IMR-90 (cell line): ENCODE measurements at regions not wholly inside any gene's neighbourhood (a gene's known extent, or its start where the extent isn't known, plus 50 kb on each side); places are given as distances from the start of the nearest gene placed in this dataset.

Experiments used
- ATAC-seq: fragments of 200-7000 bp; cut with Tn5 transposase; 2 replicates; pipeline ENCODE4 v1.9.1; 2020; ENCODE audit warnings: low read depth, mild to moderate bottlenecking, moderate library complexity
- BruUV-seq: library from RNA; stranded (reverse); fragments of 400-500 nt; replicated peaks from 2 replicates; lab custom pipeline; 2021; lab: Mats Ljungman, UMichigan
- CTCF ChIA-PET: fragments of 300-600 bp; formaldehyde crosslinking; extraction: SDS; loops from one replicate; lab custom pipeline; 2021; ENCODE audit warnings: antibody characterized with exemption; lab: Yijun Ruan, JAX
- POLR2A ChIA-PET: fragments of 300-600 bp; sonication (Branson Sonifier 250); formaldehyde crosslinking; loops from one replicate; lab custom pipeline; 2022; ENCODE audit warnings: antibody characterized with exemption; ENCODE audit not compliant: unreplicated experiment; lab: Charles Lee
- DNase-seq: peaks from one replicate; pipeline ENCODE4 v3.0.0; 2013
- H2AFZ ChIP-seq: replicated peaks from 2 replicates; pipeline ENCODE3; 2013; ENCODE audit warnings: low read length, mild to moderate bottlenecking; ENCODE audit not compliant: poor library complexity
- H2AK5ac ChIP-seq: 2 replicates; pipeline ENCODE4 v1.6.1; 2013; ENCODE audit warnings: low read depth, low read length, inconsistent platforms
- H2AK9ac ChIP-seq: replicated peaks from 2 replicates; pipeline ENCODE3; 2013; ENCODE audit warnings: mild to moderate bottlenecking, low read depth, low read length, moderate library complexity; ENCODE audit not compliant: poor library complexity
- H2BK120ac ChIP-seq: 2 replicates; pipeline ENCODE4 v1.6.1; 2013; ENCODE audit warnings: low read depth, low read length, inconsistent platforms
- H2BK15ac ChIP-seq: 3 replicates; pipeline ENCODE4 v1.6.1; 2013; ENCODE audit warnings: low read depth, low read length, inconsistent platforms
- H2BK20ac ChIP-seq: 2 replicates; pipeline ENCODE4 v1.6.1; 2013; ENCODE audit warnings: low read depth, mild to moderate bottlenecking, inconsistent platforms, low read length, moderate library complexity
- H2BK5ac ChIP-seq: 2 replicates; pipeline ENCODE4 v1.6.1; 2013; ENCODE audit warnings: mild to moderate bottlenecking, low read depth, low read length, inconsistent platforms; ENCODE audit not compliant: poor library complexity, severe bottlenecking
- H3K14ac ChIP-seq: replicated peaks from 2 replicates; pipeline ENCODE4 v1.6.1; 2013; ENCODE audit warnings: low read depth, low read length, inconsistent platforms
- H3K18ac ChIP-seq: 2 replicates; pipeline ENCODE4 v1.6.1; 2013; ENCODE audit warnings: low read depth, low read length, control low read depth
- H3K23ac ChIP-seq: 2 replicates; pipeline ENCODE4 v1.6.1; 2013; ENCODE audit warnings: low read depth, low read length, inconsistent platforms
- H3K27ac ChIP-seq: 2 replicates; pipeline ENCODE4 v1.5.1; 2013; ENCODE audit warnings: mild to moderate bottlenecking, control low read depth, low read length; ENCODE audit not compliant: insufficient read depth
- H3K27me3 ChIP-seq: 2 replicates; pipeline ENCODE4 v1.6.1; 2013; ENCODE audit warnings: low read length; ENCODE audit not compliant: control insufficient read depth, insufficient read depth
- H3K36me3 ChIP-seq: 2 replicates; pipeline ENCODE4 v1.6.1; 2013; ENCODE audit warnings: low read length, mixed read lengths; ENCODE audit not compliant: control insufficient read depth, insufficient read depth
- H3K4ac ChIP-seq: 2 replicates; pipeline ENCODE4 v1.6.1; 2013; ENCODE audit warnings: low read depth, low read length, inconsistent platforms
- H3K4me1 ChIP-seq: 2 replicates; pipeline ENCODE4 v1.6.1; 2013; ENCODE audit warnings: low read length, mixed read lengths; ENCODE audit not compliant: control insufficient read depth, insufficient read depth
- H3K4me2 ChIP-seq: 2 replicates; pipeline ENCODE4 v1.6.1; 2013; ENCODE audit warnings: low read depth, mild to moderate bottlenecking, control low read depth, low read length, moderate library complexity
- H3K4me3 ChIP-seq: 2 replicates; pipeline ENCODE4 v1.5.1; 2013; ENCODE audit warnings: low read depth, mild to moderate bottlenecking, control low read depth, low read length, moderate library complexity; ENCODE audit not compliant: insufficient read depth
- H3K56ac ChIP-seq: 2 replicates; pipeline ENCODE4 v1.6.1; 2013; ENCODE audit warnings: low read length, inconsistent platforms; ENCODE audit not compliant: insufficient read depth; ENCODE audit errors: extremely low read depth
- H3K79me1 ChIP-seq, 2 experiments: 2 replicates each; pipeline ENCODE4 v1.6.1; 2013; ENCODE audit warnings: low read length in 2 of 2, inconsistent platforms in 1 of 2, low read depth in 1 of 2
- H3K9ac ChIP-seq: 2 replicates; pipeline ENCODE4 v1.6.1; 2013; ENCODE audit warnings: low read depth, low read length, control low read depth
- H3K9me1 ChIP-seq: 2 replicates; pipeline ENCODE4 v1.6.1; 2013; ENCODE audit warnings: low read length, inconsistent platforms; ENCODE audit not compliant: insufficient read depth
- H3K9me3 ChIP-seq: 2 replicates; pipeline ENCODE4 v1.6.1; 2013; ENCODE audit warnings: low read length; ENCODE audit not compliant: control insufficient read depth, insufficient read depth
- H4K20me1 ChIP-seq: 2 replicates; pipeline ENCODE4 v1.6.1; 2013; ENCODE audit warnings: low read length, inconsistent platforms; ENCODE audit not compliant: insufficient read depth
- H4K5ac ChIP-seq: 2 replicates; pipeline ENCODE4 v1.6.1; 2013; ENCODE audit warnings: mild to moderate bottlenecking, low read depth, low read length, control low read depth
- H4K8ac ChIP-seq, 2 experiments: 2 replicates each; pipeline ENCODE4 v1.6.1; 2013; ENCODE audit warnings: low read depth in 2 of 2, low read length in 2 of 2, control low read depth in 1 of 2, inconsistent platforms in 1 of 2
- H4K91ac ChIP-seq: 2 replicates; pipeline ENCODE4 v1.6.1; 2013; ENCODE audit warnings: low read depth, low read length, inconsistent platforms; ENCODE audit not compliant: insufficient read depth
- POLR2A ChIP-seq: IDR thresholded peaks from 2 replicates; pipeline ENCODE4 v1.6.1; 2012; ENCODE audit warnings: mild to moderate bottlenecking, low read depth, low read length
- WGBS, 2 experiments: methylation state at CpG; one replicate each; pipeline versions ENCODE4 v1.1.5 to v1.1.7; 2013; ENCODE audit warnings: missing lambda C conversion rate in 2 of 2; ENCODE audit not compliant: insufficient read length in 1 of 2; ENCODE audit errors: extremely low coverage in 2 of 2; 5-methylcytosine and 5-hydroxymethylcytosine counted together
- dilution Hi-C: fragments of 300-500 bp; cut with HindIII; formaldehyde crosslinking; loops from one replicate; pipeline ENCODE4 v1.14.3; 2018; ENCODE audit warnings: low sequenced_read_pairs; ENCODE audit not compliant: unreplicated experiment
- in situ Hi-C: fragments of 300-500 bp; cut with MboI; formaldehyde crosslinking; loops from 3 replicates; pipeline ENCODE4 v1.14.3; 2019; ENCODE audit warnings: low sequenced_read_pairs, inconsistent platforms, mixed read lengths
- intact Hi-C: fragments of 100-400 bp; cut with micrococcal nuclease; formaldehyde crosslinking; loops from 2 replicates; pipeline ENCODE4 v1.10.0; 2022

DNA sequence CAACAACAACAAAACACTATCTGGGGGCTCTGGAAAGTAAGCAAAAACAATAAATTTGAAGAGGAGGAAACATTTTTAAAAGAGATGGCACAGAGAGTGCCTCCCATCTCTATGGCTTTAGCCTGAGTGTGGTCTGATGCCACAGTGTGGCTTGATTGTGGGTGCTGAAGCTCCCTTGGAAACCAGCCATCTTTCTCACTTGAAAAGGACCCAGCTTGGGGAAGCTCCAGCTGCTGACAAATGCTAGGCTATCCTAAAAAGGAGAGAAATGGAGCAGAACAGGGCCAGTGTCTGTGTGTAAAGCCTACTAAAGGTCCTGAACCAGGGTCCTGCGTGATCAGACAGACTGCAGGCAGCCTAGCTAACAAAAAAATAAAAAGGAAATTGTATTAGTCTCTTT is 642.0 kb upstream of the PTBP2 start:
- Histone ChIP-seq H3K56ac (no peak overlapping the region), H2AK5ac (no peak overlapping the region), H2BK20ac (no peak overlapping the region), H3K23ac (no peak overlapping the region), H3K36me3 (no peaks in the 10 kb centered on the region), H3K79me1 (no peaks in the 10 kb centered on the region), H3K4me1 (no peaks in the 10 kb centered on the region), H3K27me3 (no peaks in the 10 kb centered on the region), H3K4me3 (no peak overlapping the region), H3K9ac (no peak overlapping the region), H3K4ac (no peak overlapping the region), H2BK5ac (no peak overlapping the region), H4K91ac (no peak overlapping the region), H3K9me3 (no peaks in the 10 kb centered on the region), H3K4me2 (no peak overlapping the region), H2BK120ac (no peak overlapping the region), H3K27ac (no peak overlapping the region), H2AK9ac (no peak overlapping the region), H4K5ac (no peak overlapping the region), H2BK15ac (no peak overlapping the region), H4K8ac (no peak overlapping the region), H3K14ac (no peak overlapping the region), H2AFZ (no peak overlapping the region), H4K20me1 (no peaks in the 10 kb centered on the region), H3K18ac (no peak overlapping the region), H3K9me1 (no peaks in the 10 kb centered on the region)
- intact Hi-C loops (no loop called here), in situ Hi-C loops (no loop called here), dilution Hi-C loops (no loop called here)
- DNase-seq: no peak
- no CpG with 5 or more reads among the region's 1 CpG for WGBS, 2 experiments
- ChIA-PET CTCF (no interaction called here), POLR2A (no interaction called here)
- no peak for ATAC-seq
- no peak for TF ChIP-seq POLR2A
- no TSS peak for BruUV-seq
